Mesothelial cell of epicardium (in vitro differentiated cells): ENCODE measurements at regions not wholly inside any gene's neighbourhood (a gene's known extent, or its start where the extent isn't known, plus 50 kb on each side); places are given as distances from the start of the nearest gene placed in this dataset.
A peak's percentile ranks its signal among the peaks of the same experiment; 100 is the strongest.

Experiments used
- DNase-seq, 2 experiments: peaks; one replicate each; pipeline ENCODE4 v3.0.0; 2021; ENCODE audit warnings: low spot score in 2 of 2; ENCODE audit not compliant: unreplicated experiment in 2 of 2
- H3K27ac Mint-ChIP-seq: 2 replicates; pipeline ENCODE4 v1.8.0; 2021; ENCODE audit warnings: mixed read lengths
- H3K27me3 Mint-ChIP-seq: 2 replicates; pipeline ENCODE4 v1.8.0; 2021; ENCODE audit warnings: low read depth, mixed read lengths
- H3K36me3 Mint-ChIP-seq: 2 replicates; pipeline ENCODE4 v1.8.0; 2021; ENCODE audit warnings: mixed read lengths
- H3K4me1 Mint-ChIP-seq: 2 replicates; pipeline ENCODE4 v1.8.0; 2021; ENCODE audit warnings: mixed read lengths
- H3K4me3 Mint-ChIP-seq: 2 replicates; pipeline ENCODE4 v1.8.0; 2021; ENCODE audit warnings: mild to moderate bottlenecking, moderate library complexity, mixed read lengths
- H3K9me3 Mint-ChIP-seq: 2 replicates; pipeline ENCODE4 v1.8.0; 2021; ENCODE audit warnings: mixed read lengths
- CTCF ChIP-seq: fragments of 200-600 bp; sonication (generic); IDR thresholded peaks from one replicate; pipeline ENCODE4 v1.5.0; 2021; ENCODE audit warnings: antibody characterized with exemption; ENCODE audit not compliant: unreplicated experiment

GRCh38 chr3:178393824-178394223, 142.4 kb upstream of the KCNMB2 start:
- Mint-ChIP-seq H3K4me1 (peaks cover 17% of the 10 kb centered on the region), H3K36me3 (peaks cover 3% of the 10 kb centered on the region), H3K27ac (no peak overlapping the region), H3K4me3 (no peak overlapping the region), H3K27me3 (no peaks in the 10 kb centered on the region), H3K9me3 (peaks cover 18% of the 10 kb centered on the region)
- TF ChIP-seq CTCF = no peak
- DNase-seq = no peak

GRCh38 chr3:178396318-178396717, 139.9 kb upstream of the KCNMB2 start:
- no peak for TF ChIP-seq CTCF
- Mint-ChIP-seq H3K27me3 (no peaks in the 10 kb centered on the region), H3K9me3 (peaks cover 33% of the 10 kb centered on the region), H3K36me3 (peaks cover 9% of the 10 kb centered on the region), H3K4me3 (no peak overlapping the region), H3K27ac (no peak overlapping the region), H3K4me1 (peaks cover 9% of the 10 kb centered on the region)
- DNase-seq = no peak

- H3K27ac Mint-ChIP-seq = no peak overlapping the region
- no peak overlapping the region for H3K4me3 Mint-ChIP-seq
- peaks cover 14% of the 10 kb centered on the region for H3K4me1 Mint-ChIP-seq
- no peaks in the 10 kb centered on the region for H3K27me3 Mint-ChIP-seq
- TF ChIP-seq CTCF = no peak
- no peak for DNase-seq
- peaks cover 33% of the 10 kb centered on the region for H3K9me3 Mint-ChIP-seq
- peaks cover 9% of the 10 kb centered on the region for H3K36me3 Mint-ChIP-seq
Measured at GRCh38 chr3:178397202-178397601, 139.0 kb upstream of the KCNMB2 start.

GRCh38 chr3:178397836-178398235, 138.4 kb upstream of the KCNMB2 start:
- TF ChIP-seq CTCF = no peak
- Mint-ChIP-seq H3K9me3 (peaks cover 33% of the 10 kb centered on the region), H3K36me3 (peaks cover 9% of the 10 kb centered on the region), H3K4me3 (no peak overlapping the region), H3K27me3 (no peaks in the 10 kb centered on the region), H3K27ac (no peak overlapping the region), H3K4me1 (peaks cover 15% of the 10 kb centered on the region)
- no peak for DNase-seq

- no peak for DNase-seq
- no peak for TF ChIP-seq CTCF
- Mint-ChIP-seq H3K9me3 (peaks cover 12% of the 10 kb centered on the region), H3K27me3 (no peaks in the 10 kb centered on the region), H3K27ac (peak overlapping the region; percentile 28), H3K4me1 (peaks cover 30% of the 10 kb centered on the region), H3K4me3 (no peak overlapping the region), H3K36me3 (peaks cover 5% of the 10 kb centered on the region)
Measured at GRCh38 chr3:178404961-178405360, 131.3 kb upstream of the KCNMB2 start.

GRCh38 chr3:178405531-178405930, 130.7 kb upstream of the KCNMB2 start:
- H3K27me3 Mint-ChIP-seq = no peaks in the 10 kb centered on the region
- H3K36me3 Mint-ChIP-seq = peaks cover 2% of the 10 kb centered on the region
- H3K9me3 Mint-ChIP-seq = peaks cover 8% of the 10 kb centered on the region
- peaks cover 30% of the 10 kb centered on the region for H3K4me1 Mint-ChIP-seq
- no peak for TF ChIP-seq CTCF
- DNase-seq = no peak
- peak overlapping the region; percentile 75 for H3K27ac Mint-ChIP-seq
- H3K4me3 Mint-ChIP-seq = no peak overlapping the region
